ENCODE measurements at regions not wholly inside any gene's neighbourhood (a gene's known extent, or its start where the extent isn't known, plus 50 kb on each side); places are given as distances from the start of the nearest gene placed in this dataset.

- no peak for TF ChIP-seq REST (IDR thresholded peaks at IDR 0.05; ENCODE audit: low read depth)
- no peak for TF ChIP-seq CTCF (IDR thresholded peaks at IDR 0.05 in 2 of 3, conservative IDR thresholded peaks at IDR 0.05 in 1 of 3; ENCODE audit: borderline replicate concordance in 1 of 3, insufficient read depth in 1 of 3, low read depth in 2 of 3, low read length in 2 of 3)
- TF ChIP-seq POLR2A (IDR thresholded peaks at IDR 0.05; ENCODE audit: borderline replicate concordance, extremely low read depth, insufficient read depth, insufficient read length), result no peak
- TF ChIP-seq EZH2phosphoT487 (IDR thresholded peaks at IDR 0.05; ENCODE audit: borderline replicate concordance), result no peak
- TF ChIP-seq ATF3 (IDR thresholded peaks at IDR 0.05), result no peak
- no peak for TF ChIP-seq SRF (IDR thresholded peaks at IDR 0.05; ENCODE audit: low read depth)
- no peak for TF ChIP-seq ZFX (IDR thresholded peaks at IDR 0.05)
- TF ChIP-seq EZH2 (IDR thresholded peaks at IDR 0.05), result no peak
Observed at GRCh38 chr11:29641201-29641600, 375.6 kb downstream of the KCNA4 start.
